HFF-Myc (cell line): ENCODE measurements at regions not wholly inside any gene's neighbourhood (a gene's known extent, or its start where the extent isn't known, plus 50 kb on each side); places are given as distances from the start of the nearest gene placed in this dataset.
"Not testable (repeated sequence)": the region's sequence is repeated elsewhere in the genome, so short reads cannot be mapped to it uniquely, and the experiment has no call there.

ENCODE experiments used
- DNase-seq: peaks from one replicate; pipeline ENCODE4 v3.0.0-alpha.2; 2011; ENCODE audit warnings: low read depth; ENCODE audit errors: extremely low read depth
- H3K4me3 ChIP-seq: replicated peaks from 2 replicates; pipeline ENCODE4 v1.5.1; 2011; ENCODE audit warnings: low read depth, mild to moderate bottlenecking, control low read depth, low read length
- CTCF ChIP-seq: IDR thresholded peaks from 2 replicates; pipeline ENCODE4 v1.5.1; 2012; ENCODE audit warnings: mild to moderate bottlenecking, low read depth, low read length, control low read depth; ENCODE audit errors: missing control alignments

GRCh38 chr7:68967598-68967997 lies 630.7 kb upstream of the AUTS2 start:
- no peak for TF ChIP-seq CTCF
- DNase-seq, result no peak
- no peak overlapping the region for H3K4me3 ChIP-seq

GRCh38 chr7:68969571-68969970 lies 628.7 kb upstream of the AUTS2 start:
- no peak for DNase-seq
- no peak for TF ChIP-seq CTCF
- no peak overlapping the region for H3K4me3 ChIP-seq

- TF ChIP-seq CTCF, result no peak
- DNase-seq, result no peak
- no peak overlapping the region for H3K4me3 ChIP-seq
Observed at GRCh38 chr7:68971634-68972340, 626.5 kb upstream of the AUTS2 start.

GRCh38 chr7:68977385-68978055 lies 620.8 kb upstream of the AUTS2 start:
- H3K4me3 ChIP-seq, result no peak overlapping the region
- DNase-seq, result no peak
- TF ChIP-seq CTCF, result no peak

GRCh38 chr7:68978710-68979109 lies 619.6 kb upstream of the AUTS2 start:
- no peak for TF ChIP-seq CTCF
- H3K4me3 ChIP-seq, result no peak overlapping the region
- no peak for DNase-seq

- no peak overlapping the region for H3K4me3 ChIP-seq
- DNase-seq, result no peak
- no peak for TF ChIP-seq CTCF
Observed at GRCh38 chr7:68980011-68980410, 618.3 kb upstream of the AUTS2 start.

GRCh38 chr7:68980432-68980831 lies 617.8 kb upstream of the AUTS2 start:
- H3K4me3 ChIP-seq, DNase-seq: not testable (repeated sequence)
